Esophagus squamous epithelium (tissue), 4 donors: ENCODE measurements at regions not wholly inside any gene's neighbourhood (a gene's known extent, or its start where the extent isn't known, plus 50 kb on each side); places are given as distances from the start of the nearest gene placed in this dataset.

Experiments
- CTCF ChIP-seq, 6 experiments: fragments of 450-650 bp in 4 of 6; fragments of 200-600 bp in 2 of 6; sonication (generic) in 2 of 6; IDR thresholded peaks; one replicate each; pipeline ENCODE4 v1.5.1; 2016 to 2019; ENCODE audit warnings: antibody characterized with exemption in 6 of 6, mild to moderate bottlenecking in 4 of 6, moderate library complexity in 4 of 6
- POLR2A ChIP-seq, 4 donors: fragments of 450-650 bp; IDR thresholded peaks; one replicate each; pipeline ENCODE4 v1.6.1; 2017; ENCODE audit warnings: antibody characterized with exemption in 4 of 4, mild to moderate bottlenecking in 4 of 4, moderate library complexity in 3 of 4

- TF ChIP-seq CTCF (IDR thresholded peaks at IDR 0.05) (no peak), POLR2A (IDR thresholded peaks at IDR 0.05) (no peak)
These were observed 677.6 kb downstream of the IRS1 start for GRCh38 chr2:226122041-226122440.
